ENCODE measurements at regions not wholly inside any gene's neighbourhood (a gene's known extent, or its start where the extent isn't known, plus 50 kb on each side); places are given as distances from the start of the nearest gene placed in this dataset.

DNA sequence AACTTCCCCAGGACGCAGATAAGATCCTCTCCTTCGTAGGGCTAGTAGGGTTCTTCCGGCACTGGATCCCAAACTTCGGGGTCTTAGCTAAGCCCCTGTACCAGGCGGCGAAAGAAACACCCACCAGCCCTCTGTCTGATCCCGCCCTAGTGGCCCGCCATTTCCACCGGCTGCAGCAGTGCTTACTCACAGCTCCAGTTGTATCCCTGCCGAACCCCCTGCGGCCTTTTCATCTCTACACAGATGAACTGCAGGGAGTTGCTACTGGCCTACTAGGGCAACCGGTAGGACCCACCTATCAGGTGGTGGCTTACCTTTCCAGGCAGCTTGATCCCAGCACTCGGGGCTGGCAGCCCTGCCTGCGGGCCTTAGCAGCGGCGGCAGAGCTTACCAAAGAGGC, 961.2 kb downstream of the RPA4 start:
- no peak for TF ChIP-seq EZH2 (IDR thresholded peaks at IDR 0.05)
- TF ChIP-seq POLR2AphosphoS5 (IDR thresholded peaks at IDR 0.05; ENCODE audit: borderline replicate concordance, low read depth, low read length): no peak
